ENCODE measurements at regions not wholly inside any gene's neighbourhood (a gene's known extent, or its start where the extent isn't known, plus 50 kb on each side); places are given as distances from the start of the nearest gene placed in this dataset.
"Not testable (repeated sequence)": the region's sequence is repeated elsewhere in the genome, so short reads cannot be mapped to it uniquely, and the experiment has no call there.

- DNase-seq (ENCODE audit: low spot score) = no peak
Measured at GRCh38 chr17:13209081-13209480, 191.3 kb upstream of the ELAC2 start.

DNA sequence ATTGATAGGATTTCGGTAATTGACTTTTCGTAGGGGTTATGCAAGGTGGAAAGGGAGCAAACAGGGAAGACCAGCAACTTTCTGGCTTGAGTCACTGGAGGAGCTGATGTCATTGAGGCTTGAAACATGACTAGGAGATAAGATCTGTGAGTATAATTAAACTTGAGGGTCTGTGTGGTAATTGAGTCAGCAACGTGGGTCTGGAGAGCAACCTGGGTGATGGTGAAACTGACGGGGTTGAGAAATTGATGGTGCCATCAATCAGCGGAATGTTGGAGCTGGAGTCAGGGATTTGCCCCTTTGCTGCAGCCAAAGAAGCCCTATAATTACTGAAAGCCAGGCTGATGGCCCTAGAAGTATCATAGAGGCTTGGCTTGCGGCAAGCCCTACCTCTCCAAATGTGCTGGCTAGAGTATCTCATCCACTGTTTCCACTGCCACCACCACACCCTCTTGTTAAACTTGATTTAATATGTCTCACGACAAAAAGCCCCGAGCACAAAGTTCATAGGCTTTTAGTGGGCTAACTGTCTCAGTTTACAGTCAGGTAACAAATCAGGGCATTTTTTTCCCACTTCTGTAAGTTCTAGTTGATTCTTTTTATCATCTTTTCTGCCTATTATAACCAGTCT, 186.9 kb upstream of the ELAC2 start:
- no peak for DNase-seq (ENCODE audit: low spot score)

DNA sequence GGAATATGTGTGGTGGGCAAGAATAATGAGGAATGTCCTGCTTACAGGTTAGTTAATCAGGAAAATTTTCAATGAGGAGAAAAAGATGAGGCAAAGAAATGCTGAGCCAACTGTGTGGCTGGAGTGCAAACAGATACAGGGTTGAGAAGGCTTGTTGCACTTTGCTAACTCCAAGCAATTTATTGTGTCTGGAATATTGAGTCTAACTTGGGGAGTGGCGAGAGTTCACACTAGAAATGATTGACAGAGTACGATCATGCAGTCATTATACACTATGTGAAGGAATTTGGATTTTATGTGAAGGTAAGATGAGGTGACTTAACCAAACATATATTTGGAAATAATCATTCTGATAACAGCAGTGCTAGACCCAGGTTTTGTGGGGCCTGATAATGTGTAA, 185.0 kb upstream of the ELAC2 start:
- DNase-seq (ENCODE audit: low spot score) = no peak

- DNase-seq (ENCODE audit: low spot score) = no peak
Measured at GRCh38 chr17:13200671-13201070, 182.8 kb upstream of the ELAC2 start.

DNA sequence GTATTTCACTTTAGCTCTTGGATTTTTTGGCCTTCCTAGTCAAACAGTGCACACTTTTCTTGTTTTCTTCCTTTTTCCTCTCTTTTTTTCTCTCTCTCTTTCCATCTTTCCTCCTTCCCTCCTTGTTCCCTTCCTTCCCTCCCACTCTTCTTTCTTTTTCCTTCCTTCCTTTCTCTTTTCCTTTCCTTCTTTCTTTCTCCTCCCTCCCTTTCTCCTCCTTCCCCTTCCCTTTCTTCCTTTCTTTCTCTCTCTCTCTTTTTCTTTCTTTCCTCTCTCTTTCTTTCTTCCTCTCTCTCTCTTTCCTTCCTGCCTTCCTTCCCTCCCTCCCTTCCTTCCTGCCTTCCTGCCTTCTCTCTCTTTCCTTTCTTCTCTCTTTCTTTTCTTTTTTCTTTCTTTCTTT, 181.6 kb upstream of the ELAC2 start:
- DNase-seq (ENCODE audit: low spot score) = no peak

GRCh38 chr17:13197586-13197985, 179.8 kb upstream of the ELAC2 start:
- DNase-seq (ENCODE audit: low spot score) = no peak

DNA sequence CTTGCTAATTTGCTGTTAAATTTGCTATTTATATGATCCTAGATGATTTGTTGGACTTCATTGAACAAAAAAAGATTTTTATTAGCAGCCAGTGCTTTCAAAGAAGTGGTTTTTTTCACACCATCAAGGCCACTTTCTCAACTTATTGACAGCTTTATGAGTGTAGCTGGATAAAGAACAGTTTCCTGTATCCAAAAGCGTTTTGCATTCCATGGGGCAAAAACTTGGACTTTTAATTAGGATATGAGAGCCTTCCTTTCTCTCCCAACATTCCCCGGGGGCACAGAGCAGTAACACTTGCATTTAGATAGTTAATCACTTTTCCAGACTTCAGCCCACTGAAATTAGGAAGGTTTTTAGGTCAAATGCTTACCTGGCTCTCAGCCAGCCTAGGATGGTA, 177.1 kb upstream of the ELAC2 start:
- DNase-seq (ENCODE audit: low spot score) = no peak

DNA sequence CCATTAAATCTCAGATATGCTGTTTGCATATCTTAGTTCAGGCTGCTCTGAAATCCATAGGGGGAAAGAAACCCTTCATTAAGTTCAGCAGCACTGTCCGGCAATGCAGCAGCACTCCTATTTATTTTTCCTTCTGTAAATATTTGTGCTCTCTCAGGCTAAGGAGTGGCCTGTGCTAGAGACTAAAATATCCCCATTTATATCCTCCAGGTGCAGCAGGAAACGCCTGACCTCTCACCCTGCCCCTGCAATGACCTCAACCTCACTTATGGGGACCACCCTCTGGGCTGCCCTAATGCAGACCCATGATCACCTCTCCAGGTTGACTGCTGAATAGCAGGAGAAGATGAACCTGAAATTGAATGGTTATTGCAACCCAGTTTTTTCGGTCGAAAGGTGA, 165.0 kb upstream of the ELAC2 start:
- DNase-seq (ENCODE audit: low spot score) = no peak

- DNase-seq (ENCODE audit: low spot score) = no peak
Measured at GRCh38 chr17:13182450-13182849, 164.6 kb upstream of the ELAC2 start.

DNA sequence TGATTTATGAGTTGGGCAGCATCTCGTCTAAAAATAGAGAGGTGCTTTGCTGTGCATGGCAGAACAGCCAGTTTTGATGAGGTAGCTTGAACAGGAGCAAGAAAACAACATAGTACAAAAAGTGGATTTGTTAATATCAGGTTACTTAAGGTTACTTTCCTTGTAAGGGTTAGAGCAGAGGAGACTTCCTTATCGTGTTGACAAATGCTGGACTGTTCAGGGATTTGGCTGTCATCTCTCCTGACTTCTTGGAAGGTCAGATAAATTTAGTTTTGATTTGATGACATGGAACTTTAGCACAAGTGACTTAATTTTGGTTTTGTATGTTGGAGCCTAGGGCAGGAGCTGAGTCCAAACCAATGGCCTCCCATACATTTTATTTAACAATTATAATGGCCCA, 163.9 kb upstream of the ELAC2 start:
- DNase-seq (ENCODE audit: low spot score) = no peak

GRCh38 chr17:13176436-13176835, 158.6 kb upstream of the ELAC2 start:
- no peak for DNase-seq (ENCODE audit: low spot score)

DNA sequence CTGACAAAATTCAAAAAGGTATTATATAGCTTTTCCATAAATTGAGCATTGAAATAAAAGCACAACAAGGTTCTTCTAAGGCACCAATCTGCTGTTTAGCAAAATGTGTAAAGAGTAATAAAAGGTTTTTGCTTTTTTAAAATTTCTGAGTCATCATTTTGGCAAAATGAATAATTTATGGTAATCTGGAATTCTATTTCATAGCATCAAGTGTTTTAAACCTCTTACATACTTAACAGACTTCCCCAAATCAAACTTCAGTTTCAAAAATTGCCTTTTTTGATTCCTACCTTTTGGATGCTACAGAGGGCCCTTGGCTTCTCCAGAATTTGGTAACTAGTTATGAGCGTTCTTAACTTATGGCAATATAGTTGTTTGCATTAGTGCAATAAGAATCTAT, 154.0 kb upstream of the ELAC2 start:
- DNase-seq (ENCODE audit: low spot score) = no peak

DNA sequence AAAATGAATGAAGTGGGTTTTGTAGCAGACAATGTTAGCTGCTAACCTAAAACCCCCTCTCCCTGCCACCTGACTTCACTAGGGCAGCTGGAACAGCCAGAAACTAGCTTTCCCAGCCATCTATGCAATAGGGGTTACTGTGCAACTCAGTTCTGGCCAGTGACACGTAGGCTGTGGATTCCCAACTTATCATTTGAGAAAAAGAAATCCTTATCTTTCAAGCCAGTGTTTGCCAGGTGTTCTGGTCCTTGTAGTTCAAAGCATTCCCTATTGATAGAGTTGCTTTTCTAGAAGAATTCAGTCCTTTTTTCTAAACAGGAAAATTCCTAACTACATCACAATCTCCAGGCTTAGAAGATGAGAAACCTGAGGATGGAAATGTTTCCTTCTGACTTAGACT, 144.5 kb upstream of the ELAC2 start:
- no peak for DNase-seq (ENCODE audit: low spot score)

DNA sequence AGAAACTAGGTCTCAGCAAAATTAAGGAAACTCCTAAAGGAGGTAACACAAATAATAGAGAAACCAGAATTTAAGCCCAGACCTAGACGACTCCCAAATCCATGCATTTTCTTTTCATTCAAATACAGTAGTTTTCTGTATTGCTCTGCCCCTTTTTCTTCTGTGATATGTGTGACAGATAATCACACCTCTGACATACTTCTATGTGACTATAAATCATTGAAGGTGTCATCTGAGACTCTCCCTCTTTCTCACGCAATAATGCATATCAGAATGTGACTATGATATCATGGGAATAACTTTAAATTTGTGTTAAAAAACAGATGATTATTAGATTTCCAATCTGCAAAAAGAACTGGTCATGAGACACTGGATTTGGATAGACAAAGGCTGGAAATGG, 143.0 kb upstream of the ELAC2 start:
- no peak for DNase-seq (ENCODE audit: low spot score)

DNA sequence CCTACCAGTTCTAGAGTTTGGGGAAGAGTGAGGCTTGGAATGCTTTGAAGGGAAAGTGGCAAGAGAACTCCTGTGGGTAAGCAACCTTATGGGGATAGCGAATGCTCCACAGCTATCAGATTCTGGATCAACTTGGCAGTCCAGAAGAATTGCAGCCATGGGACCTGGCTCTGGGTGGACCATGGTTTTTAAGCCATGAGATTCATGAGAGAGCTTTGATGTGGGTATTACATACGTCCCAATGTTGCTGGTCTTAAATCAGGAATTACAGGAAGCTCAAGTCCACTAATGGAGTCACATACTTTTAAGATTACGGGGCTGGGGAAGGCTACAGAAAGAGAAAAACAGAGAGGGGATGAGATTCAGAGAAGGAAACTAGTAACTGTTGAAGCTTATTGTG, 142.5 kb upstream of the ELAC2 start:
- DNase-seq (ENCODE audit: low spot score) = no peak

- DNase-seq (ENCODE audit: low spot score) = no peak
Measured at GRCh38 chr17:13158494-13159240, 140.8 kb upstream of the ELAC2 start.

- no peak for DNase-seq (ENCODE audit: low spot score)
Measured at GRCh38 chr17:13157656-13158055, 139.8 kb upstream of the ELAC2 start.

DNA sequence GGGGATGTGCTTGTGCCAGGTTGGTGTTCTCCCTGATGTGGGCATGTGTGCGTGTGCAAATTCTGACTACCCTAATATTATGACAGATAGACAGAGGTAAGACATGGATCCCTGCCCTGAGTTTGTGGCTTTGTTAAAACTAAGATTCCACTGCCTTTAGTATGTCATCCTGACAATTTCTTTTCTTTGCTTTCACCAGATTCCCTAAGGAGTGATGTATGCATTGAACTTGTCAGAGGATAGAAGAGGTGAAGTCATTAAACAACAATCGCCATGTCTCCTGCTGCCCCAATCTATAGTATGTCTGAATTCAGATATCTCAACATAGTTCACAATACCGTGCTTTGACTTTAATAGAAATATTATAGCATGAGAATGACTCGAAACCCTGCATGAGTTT, 137.1 kb upstream of the ELAC2 start:
- DNase-seq (ENCODE audit: low spot score) = no peak

- no peak for DNase-seq (ENCODE audit: low spot score)
Measured at GRCh38 chr17:13154398-13154797, 136.6 kb upstream of the ELAC2 start.

GRCh38 chr17:13153036-13153435, 135.2 kb upstream of the ELAC2 start:
- no peak for DNase-seq (ENCODE audit: low spot score)

GRCh38 chr17:13152501-13152900, 134.7 kb upstream of the ELAC2 start:
- DNase-seq (ENCODE audit: low spot score) = no peak

DNA sequence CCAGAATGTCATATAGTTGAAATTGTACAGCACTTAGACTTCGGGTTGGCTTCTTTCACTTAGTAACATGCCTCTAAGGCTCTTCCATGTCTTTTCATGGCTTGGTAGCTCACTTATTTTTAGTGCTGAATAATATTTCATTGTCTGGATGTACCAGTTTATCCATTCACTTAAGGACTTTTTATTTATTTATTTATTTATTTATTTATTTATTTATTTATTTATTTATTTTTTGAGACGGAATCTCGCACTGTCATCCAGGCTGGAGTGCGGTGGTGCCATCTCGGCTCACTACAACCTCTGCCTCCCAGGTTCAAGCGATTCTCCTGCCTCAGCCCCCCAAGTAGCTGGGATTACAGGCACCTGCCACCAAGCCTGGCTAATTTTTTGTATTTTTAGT, 132.9 kb upstream of the ELAC2 start:
- DNase-seq (ENCODE audit: low spot score) = not testable (repeated sequence)

DNA sequence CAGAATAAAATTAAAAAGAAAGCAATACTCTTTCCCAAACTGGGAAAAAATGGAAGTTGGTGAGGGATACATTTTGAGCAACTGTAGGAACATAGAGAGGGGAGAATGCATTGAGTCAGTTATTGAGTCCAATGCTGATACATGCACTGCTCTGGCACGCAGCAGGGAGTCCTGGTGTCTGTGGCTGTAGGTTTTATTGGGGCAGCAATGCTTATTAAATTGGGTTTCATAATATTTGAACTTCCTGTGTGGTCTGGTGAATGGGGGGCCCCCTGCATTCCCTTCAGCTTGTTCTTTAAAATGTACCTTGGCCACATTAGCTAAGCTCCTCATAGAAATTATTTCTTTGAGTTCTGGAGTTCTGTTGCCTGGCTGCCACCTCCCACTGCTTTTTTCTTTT, 125.2 kb upstream of the ELAC2 start:
- DNase-seq (ENCODE audit: low spot score) = no peak

DNA sequence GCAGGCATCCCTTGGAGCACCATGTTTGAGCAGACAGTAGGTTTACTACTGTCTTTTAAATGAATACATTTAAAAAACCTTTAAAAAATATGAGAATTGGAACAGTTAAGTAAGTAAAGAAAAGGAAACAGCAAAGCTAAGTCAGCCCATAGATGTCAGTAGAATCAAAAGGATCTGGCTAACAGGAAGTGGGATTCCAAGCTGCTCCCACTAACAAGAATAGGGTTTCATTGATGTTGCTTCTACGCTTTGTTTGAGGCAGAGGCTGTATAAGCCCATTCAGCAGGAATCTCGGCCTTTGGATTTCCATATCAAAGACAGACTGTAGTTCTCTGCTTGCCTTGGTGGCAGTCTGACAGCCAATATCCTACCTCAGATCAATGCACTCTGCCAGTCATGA, 122.9 kb upstream of the ELAC2 start:
- DNase-seq (ENCODE audit: low spot score) = no peak
